ENCODE measurements at regions not wholly inside any gene's neighbourhood (a gene's known extent, or its start where the extent isn't known, plus 50 kb on each side); places are given as distances from the start of the nearest gene placed in this dataset.

DNA sequence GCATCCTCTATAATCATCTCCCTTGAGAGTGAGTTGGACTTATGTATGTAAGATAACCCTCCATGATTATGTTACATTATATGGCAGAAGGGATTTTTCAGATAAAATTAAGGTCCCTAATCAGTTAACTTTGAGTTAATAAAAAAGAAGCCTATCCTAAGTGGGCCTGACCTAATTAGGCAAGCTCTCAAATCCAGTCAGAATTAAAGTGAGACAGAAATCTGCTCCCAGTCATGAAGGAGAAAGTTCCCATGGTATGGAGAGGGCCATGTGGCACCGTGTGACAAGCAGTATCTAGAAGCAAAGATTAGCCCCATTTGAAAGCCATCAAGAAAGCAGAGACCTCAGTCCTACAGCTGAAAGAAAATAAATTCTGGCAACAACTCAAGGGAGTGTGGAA is 202.4 kb downstream of the PRELID2 start:
- BruUV-seq (replicated peaks) = no TSS peak
- TF ChIP-seq EZH2 (IDR thresholded peaks at IDR 0.05; ENCODE audit: low read depth) = no peak
- TF ChIP-seq, protein P1, sequence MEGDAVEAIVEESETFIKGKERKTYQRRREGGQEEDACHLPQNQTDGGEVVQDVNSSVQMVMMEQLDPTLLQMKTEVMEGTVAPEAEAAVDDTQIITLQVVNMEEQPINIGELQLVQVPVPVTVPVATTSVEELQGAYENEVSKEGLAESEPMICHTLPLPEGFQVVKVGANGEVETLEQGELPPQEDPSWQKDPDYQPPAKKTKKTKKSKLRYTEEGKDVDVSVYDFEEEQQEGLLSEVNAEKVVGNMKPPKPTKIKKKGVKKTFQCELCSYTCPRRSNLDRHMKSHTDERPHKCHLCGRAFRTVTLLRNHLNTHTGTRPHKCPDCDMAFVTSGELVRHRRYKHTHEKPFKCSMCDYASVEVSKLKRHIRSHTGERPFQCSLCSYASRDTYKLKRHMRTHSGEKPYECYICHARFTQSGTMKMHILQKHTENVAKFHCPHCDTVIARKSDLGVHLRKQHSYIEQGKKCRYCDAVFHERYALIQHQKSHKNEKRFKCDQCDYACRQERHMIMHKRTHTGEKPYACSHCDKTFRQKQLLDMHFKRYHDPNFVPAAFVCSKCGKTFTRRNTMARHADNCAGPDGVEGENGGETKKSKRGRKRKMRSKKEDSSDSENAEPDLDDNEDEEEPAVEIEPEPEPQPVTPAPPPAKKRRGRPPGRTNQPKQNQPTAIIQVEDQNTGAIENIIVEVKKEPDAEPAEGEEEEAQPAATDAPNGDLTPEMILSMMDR (conservative IDR thresholded peaks at IDR 0.05) = no peak
- ChIA-PET CTCF (no interaction called here), POLR2A (ENCODE audit: unreplicated experiment) (no interaction called here)
- Histone ChIP-seq H3K9me3 (ENCODE audit: insufficient read depth, low read depth) (no peaks in the 10 kb centered on the region), H3K27me3 (ENCODE audit: insufficient read depth, low read depth) (no peaks in the 10 kb centered on the region), H3K36me3 (ENCODE audit: low read depth) (no peaks in the 10 kb centered on the region), H3K4me2 (no peak overlapping the region), H3K27ac (no peak overlapping the region), H3F3A (ENCODE audit: insufficient read depth, low read depth) (no peaks in the 10 kb centered on the region), H2AFZ (no peak overlapping the region), H3K9me2 (ENCODE audit: insufficient read depth) (no peaks in the 10 kb centered on the region), H3K4me1 (replicated peaks; ENCODE audit: insufficient read depth) (no peaks in the 10 kb centered on the region), H3K79me2 (ENCODE audit: low read depth) (no peaks in the 10 kb centered on the region), H4K20me1 (ENCODE audit: insufficient read depth) (no peaks in the 10 kb centered on the region), H3K4me3 (no peak overlapping the region)
- DNase-seq = no peak
- intact Hi-C loops (cut with micrococcal nuclease; ENCODE audit: unreplicated experiment) = no loop called here

DNA sequence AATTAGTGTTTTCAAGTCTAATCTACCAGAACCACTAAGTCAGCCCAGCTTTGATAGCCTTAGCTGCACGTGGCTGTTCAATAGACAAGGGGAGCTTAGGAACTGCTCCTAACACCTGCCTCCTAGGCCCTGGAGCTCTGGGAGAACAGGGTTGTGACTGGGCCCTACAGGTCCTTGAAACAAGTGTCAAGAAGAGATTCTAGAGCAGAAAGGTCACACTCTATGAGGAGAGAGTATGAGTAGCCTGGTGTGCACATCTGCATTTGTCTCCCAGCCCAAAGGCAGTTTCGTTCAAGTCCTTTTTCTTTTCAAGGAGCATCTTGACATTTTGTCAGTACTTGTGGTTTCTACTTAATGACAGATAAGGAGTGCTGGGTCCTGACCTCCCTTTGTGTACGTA is 206.1 kb downstream of the PRELID2 start:
- no peaks in the 10 kb centered on the region for H3K79me2 ChIP-seq (ENCODE audit: low read depth)
- H4K20me1 ChIP-seq (ENCODE audit: insufficient read depth) = no peaks in the 10 kb centered on the region
- no peaks in the 10 kb centered on the region for H3K4me1 ChIP-seq (replicated peaks; ENCODE audit: insufficient read depth)
- intact Hi-C loops (cut with micrococcal nuclease; ENCODE audit: unreplicated experiment) = no loop called here
- TF ChIP-seq, protein P1 (conservative IDR thresholded peaks at IDR 0.05) = no peak
- no peak for TF ChIP-seq EZH2 (IDR thresholded peaks at IDR 0.05; ENCODE audit: low read depth)
- ChIA-PET POLR2A (ENCODE audit: unreplicated experiment) (no interaction called here), CTCF (no interaction called here)
- H3K9me3 ChIP-seq (ENCODE audit: insufficient read depth, low read depth) = no peaks in the 10 kb centered on the region
- DNase-seq = no peak
- no peaks in the 10 kb centered on the region for H3K9me2 ChIP-seq (ENCODE audit: insufficient read depth)
- no peaks in the 10 kb centered on the region for H3K27me3 ChIP-seq (ENCODE audit: insufficient read depth, low read depth)
- no peaks in the 10 kb centered on the region for H3K36me3 ChIP-seq (ENCODE audit: low read depth)
- H3F3A ChIP-seq (ENCODE audit: insufficient read depth, low read depth) = no peaks in the 10 kb centered on the region
- no TSS peak for BruUV-seq (replicated peaks)
- no peak overlapping the region for H3K27ac ChIP-seq
- H2AFZ ChIP-seq = no peak overlapping the region
- no peak overlapping the region for H3K4me3 ChIP-seq
- H3K4me2 ChIP-seq = no peak overlapping the region

DNA sequence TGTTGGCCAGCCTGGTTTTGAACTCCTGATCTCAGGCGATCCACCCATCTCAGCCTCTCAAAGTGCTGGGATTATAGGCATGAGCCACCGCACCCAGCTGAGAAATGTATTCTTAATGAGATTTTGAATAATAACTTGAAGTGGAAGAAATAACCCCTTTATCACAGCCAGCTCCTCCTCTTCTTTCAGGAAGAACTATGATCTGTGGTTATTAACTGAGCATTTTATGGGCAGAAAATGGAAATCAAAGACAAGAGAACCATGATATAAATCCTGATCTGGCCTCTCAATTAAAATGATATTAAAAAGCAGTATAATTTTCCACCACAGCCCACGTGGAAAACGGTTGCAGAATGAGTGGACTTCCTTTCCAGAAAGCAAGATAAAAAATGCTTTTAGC is 206.6 kb downstream of the PRELID2 start:
- no peak for DNase-seq
- intact Hi-C loops (cut with micrococcal nuclease; ENCODE audit: unreplicated experiment) = no loop called here
- Histone ChIP-seq H3K9me3 (ENCODE audit: insufficient read depth, low read depth) (no peaks in the 10 kb centered on the region), H3F3A (ENCODE audit: insufficient read depth, low read depth) (no peaks in the 10 kb centered on the region), H4K20me1 (ENCODE audit: insufficient read depth) (no peaks in the 10 kb centered on the region), H3K27ac (no peak overlapping the region), H3K4me2 (no peak overlapping the region), H3K36me3 (ENCODE audit: low read depth) (no peaks in the 10 kb centered on the region), H3K4me3 (no peak overlapping the region), H2AFZ (no peak overlapping the region), H3K79me2 (ENCODE audit: low read depth) (no peaks in the 10 kb centered on the region), H3K27me3 (ENCODE audit: insufficient read depth, low read depth) (no peaks in the 10 kb centered on the region), H3K4me1 (replicated peaks; ENCODE audit: insufficient read depth) (no peaks in the 10 kb centered on the region), H3K9me2 (ENCODE audit: insufficient read depth) (no peaks in the 10 kb centered on the region)
- ChIA-PET CTCF (no interaction called here), POLR2A (ENCODE audit: unreplicated experiment) (no interaction called here)
- no TSS peak for BruUV-seq (replicated peaks)
- TF ChIP-seq, protein P1 (conservative IDR thresholded peaks at IDR 0.05) = no peak
- no peak for TF ChIP-seq EZH2 (IDR thresholded peaks at IDR 0.05; ENCODE audit: low read depth)
